NCI-H82 treated with DMSO at 0.1 percent for 48 hours (cell line): ENCODE measurements at regions not wholly inside any gene's neighbourhood (a gene's known extent, or its start where the extent isn't known, plus 50 kb on each side); places are given as distances from the start of the nearest gene placed in this dataset.

Experiments used
- DNase-seq: peaks from one replicate; lab custom pipeline; 2025; ENCODE audit not compliant: unreplicated experiment; lab: John Stamatoyannopoulos, UW

DNA sequence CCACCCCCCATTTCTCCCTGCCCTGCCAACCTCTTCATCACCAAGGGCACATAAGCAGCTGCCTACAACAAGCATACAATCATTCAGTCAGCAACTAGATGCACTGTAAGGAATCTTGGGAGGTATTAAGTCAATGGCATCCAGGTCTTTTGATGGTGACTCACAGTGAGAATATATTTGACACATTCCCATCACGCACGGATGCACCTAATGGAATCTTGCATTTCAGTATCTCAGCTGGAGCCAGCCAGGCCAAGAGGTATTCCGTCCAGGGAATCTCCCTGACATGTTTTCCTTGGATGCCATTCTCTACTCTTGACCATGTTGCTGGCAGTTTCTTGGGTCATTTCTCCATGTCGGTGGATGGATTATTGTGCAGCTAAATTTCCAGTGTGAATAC lies 73.9 kb upstream of the CAPRIN2 start:
- no peak for DNase-seq

DNA sequence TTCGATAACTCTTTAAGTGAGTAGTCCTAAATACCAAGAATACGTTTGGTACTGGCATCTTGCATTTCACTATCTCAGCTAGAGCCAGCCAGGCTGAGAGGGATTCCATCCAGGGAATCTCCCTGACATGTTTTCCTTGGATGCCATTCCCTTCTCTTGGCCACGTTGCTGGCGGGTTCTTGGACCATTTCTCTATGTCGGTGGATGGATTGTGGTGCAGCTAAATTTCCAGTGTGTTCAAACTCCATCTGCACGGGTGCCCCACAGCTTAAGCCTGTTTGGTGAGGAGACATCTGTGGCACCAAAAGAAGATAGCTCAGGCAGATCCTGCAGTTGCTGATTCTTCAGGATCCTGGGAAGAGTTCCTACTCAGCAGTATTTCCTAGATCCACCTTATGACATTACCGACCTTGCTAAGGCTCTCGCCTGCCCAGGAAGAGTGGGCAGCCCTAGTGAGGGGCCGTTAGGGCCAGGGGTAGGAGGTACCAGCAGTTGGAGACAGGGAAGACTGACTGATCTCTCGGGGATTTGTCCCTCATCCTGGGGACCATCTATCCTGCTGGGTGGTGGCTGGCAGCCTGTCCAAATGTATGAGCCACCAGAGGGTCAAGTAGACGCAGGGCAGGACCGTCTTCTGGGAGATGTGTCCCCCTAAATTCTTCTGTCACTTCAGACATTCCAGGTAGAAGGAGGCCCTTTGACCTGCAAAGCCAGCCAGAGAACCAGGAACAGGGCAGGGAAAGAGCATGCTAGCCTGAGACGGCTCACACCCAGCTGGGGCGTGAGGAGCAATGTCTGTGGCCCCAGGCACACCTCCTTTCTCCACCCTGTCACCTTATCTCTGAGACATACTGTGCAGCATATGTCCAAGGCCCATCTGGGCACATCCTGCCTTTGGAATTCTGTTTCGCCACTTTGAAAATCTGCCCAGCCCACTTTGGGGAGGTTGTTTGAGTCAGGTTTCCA lies 72.6 kb upstream of the CAPRIN2 start:
- no peak for DNase-seq

DNA sequence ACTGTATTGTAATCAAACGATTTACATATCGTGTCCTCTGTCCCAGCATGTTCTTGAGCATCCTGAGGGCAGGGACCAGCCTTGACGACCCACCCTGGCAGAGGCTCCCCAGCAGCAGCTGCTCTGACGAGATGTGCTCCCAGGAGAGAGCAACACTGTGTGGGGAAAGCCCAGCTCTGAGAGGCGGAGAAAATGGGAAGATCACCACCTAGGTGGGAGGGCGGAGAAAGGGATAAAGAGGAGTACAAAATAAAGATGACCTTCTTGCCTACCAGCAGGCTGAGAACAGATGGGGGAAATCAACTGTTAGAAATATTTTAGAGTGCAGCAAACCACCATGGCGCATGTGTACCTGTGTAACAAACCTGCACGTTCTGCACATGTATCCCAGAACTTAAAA lies 71.5 kb upstream of the CAPRIN2 start:
- no peak for DNase-seq

DNA sequence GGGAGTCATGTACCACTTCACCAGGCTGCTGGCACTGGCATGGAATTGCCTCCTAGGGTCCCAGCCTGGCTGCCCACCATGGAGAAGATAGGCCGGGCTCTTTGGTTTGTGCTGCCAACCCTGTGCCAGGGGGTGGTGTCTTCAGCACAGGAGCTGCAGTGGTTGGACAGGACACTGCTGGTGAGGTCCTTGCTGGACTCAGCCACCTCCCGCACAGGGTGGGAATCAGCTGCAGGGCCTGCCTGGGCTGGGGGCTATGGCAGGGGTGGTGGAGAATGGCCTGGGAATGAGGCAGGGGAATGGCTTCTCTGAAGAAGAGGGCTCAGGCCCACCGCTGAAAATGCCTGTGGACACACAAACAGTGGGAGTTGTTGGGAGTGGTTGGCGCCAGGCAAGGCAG lies 70.6 kb upstream of the CAPRIN2 start:
- no peak for DNase-seq

DNA sequence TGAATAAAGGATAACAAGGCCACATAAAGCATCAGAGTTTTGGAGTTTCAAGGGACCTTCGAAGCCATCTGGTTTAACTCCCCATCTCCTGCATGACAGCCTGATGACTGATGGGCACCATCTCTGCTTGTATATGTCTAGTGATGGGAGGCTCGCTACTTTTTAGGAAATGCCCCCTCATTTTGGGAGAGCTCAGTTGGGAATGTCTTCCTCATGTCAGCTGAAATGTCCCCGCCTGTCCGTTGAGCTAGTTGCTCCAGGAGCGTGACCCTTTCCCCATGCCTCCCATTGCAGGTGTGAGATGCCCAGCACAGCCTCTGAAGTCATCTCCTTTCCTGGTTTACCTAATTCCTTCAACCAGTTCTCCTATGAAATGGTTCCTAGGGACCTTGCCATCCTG lies 69.6 kb upstream of the CAPRIN2 start:
- no peak for DNase-seq

DNA sequence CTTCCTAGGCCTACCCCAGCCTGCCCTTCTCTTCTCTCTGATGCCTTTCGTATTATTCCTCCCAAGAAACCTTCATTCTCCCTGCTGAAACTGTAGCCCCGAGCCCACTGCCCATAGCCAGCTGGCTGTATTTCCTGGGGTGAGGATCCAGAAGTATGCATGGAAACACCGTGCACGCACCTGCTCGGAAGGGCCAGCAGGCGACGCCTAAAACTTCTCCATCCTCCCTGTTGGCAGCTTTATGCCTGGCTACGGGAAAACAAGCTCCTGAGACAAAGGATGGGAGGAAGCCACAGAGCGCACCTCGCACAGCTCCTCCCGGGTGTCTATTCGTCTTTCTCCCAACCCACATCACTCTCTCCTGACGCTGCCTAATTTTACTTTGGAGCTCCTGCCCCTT lies 69.0 kb upstream of the CAPRIN2 start:
- no peak for DNase-seq

DNA sequence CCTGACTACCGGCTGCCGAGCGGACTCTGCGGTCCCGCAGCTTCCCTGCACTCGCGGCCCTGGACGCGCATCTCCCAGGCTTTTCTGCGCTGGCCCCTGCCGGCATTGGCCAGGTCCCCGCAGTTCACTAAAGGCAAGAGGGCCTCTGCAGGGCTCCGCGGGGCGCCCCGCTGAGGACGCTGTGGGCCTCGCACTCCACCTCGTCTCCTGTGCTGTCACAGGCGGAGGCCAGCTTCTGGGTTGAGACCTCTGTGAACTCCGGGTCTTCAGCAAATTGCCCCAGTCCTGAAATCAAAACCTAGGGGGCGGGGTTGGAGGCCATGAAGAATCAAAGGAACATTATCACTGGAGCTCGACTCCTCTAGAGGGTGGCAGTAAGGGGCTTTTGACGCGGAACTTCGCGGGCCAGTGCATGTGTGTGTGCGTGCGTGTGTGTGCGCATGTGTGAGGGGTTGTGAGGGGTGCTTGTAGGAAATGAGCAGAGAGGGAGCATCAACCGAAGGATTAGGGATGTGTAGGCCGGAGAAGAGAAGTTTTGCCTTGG lies 68.5 kb upstream of the CAPRIN2 start:
- DNase-seq: no peak

DNA sequence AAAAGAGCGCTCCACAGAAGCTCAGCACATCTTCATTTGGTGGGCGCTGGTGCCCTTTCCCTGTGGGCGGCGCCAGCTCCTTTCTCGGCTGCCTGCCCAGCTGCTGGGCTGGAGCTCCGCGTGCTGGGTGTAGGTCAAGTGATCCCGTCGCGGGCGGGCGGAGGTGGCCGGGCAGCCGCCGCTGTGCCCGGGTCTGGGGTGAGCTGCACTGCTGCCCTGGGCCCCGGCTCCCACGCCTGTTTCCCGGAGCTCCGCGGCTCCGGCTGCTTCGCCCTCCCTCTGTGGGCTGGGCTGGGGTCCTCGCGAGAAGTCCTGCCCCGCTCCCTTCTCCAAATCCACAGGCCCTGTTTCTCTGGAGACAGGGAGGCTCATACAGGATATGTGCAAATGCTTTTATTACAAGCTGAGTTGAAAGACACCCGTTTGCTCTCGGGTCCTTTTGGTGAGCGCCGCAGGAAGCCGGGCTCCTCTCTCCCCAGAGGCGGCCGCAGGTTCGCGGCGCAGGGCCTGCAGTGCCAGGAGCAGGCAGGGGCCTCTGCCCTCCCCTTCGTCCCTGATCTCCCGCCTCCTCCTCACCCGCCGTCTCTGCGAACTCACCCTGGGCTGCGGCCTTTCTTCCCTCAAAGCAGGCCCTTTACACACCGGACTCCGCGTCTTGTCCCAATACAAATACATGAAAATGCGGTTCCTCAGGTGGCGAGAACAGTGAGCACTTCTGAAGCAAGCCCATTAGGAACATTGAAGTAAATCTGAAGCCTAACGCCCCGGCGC lies 67.8 kb upstream of the CAPRIN2 start:
- no peak for DNase-seq

DNA sequence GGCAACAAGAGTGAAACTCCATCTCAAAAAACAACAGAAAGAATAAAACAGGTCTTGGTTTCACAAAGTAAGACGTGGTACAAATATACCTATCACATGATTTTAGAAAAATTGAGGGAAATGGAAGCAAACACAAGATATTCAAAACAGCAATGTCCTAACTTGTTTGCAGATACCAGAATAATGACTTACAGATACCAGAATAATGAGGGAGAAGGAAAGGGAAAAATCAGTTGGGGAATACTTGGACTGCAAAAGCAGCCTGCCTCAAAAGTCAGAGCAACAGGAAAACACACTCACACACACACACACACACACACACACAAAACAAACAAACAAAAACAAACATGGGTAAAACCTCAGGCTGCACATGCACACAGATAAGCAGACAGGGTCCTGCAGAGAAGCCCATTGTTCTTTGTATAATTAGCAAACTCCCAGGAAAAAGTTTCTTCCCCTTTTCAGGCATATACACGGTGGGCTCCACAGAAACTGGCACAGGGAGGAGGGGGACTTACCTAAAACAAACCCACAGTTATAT lies 65.7 kb upstream of the CAPRIN2 start:
- DNase-seq: no peak

DNA sequence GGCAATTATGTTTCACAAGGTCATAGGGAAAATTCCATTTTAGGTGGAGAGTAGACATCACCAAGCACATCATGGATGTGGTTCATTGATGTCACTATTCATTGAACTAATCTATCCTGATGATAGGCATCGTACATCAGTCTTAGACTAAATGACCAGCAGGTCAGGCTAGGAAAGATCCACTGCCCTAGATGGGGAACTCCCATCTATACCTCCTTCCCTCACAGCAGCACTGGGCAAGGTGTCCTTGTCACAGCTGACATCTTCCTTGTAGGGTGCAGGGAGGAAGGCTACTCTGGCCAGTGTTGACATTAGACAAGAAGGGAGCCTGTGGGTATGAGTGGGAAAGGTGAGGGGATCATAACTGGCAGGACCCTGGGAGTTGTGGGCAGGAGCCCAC lies 63.8 kb upstream of the CAPRIN2 start:
- DNase-seq: no peak

DNA sequence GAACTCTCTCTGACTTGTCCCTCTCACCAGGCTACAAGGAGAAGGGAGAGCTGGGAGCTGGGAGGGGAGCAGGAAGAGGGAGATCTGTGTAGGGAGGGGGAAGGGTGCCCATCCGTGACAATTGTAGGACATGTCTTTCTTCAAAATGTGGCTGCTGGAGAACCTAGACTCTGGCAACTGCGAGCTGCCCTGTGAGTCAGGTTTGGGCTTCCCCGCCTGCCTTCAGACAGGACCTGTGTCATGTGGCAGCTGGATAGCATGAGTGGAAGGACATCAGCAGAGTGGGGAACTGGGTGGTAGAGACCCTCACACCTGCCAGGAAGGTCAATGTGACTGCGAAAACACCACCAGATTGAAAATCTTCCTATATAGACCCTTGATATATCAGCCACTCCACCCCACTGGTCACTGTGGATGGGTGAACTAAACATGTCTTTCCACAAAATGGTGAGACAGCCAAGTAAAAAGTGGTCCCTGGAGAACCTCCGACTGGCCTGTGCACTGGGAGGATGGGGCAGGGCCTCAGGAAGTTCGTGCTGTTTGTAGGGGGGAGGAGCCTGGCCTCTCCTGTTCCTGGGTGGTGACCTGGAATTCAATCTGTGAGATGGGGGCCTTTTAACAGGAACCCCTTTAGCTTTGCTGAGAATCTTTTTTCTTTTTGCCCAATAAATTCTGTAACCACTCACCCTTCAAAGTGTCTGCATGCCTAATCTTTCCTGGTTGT lies 62.2 kb upstream of the CAPRIN2 start:
- no peak for DNase-seq

DNA sequence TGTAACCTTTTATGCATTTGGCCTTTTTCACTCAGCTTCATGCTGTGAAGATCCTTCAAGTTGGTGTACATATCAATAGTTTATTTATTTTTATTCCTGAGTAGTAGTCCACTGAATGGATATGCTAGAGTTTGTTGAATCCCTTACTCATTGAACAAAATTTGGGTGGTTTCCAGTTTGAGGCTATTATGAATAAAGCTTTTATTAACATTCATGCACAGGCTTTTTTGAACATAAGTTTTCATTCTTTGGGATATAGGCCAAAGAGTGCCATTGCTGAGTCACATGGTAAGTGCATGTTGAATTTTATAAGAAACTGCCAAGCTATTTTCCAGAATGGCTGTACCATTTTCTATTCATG lies 59.5 kb upstream of the CAPRIN2 start:
- DNase-seq: no peak

DNA sequence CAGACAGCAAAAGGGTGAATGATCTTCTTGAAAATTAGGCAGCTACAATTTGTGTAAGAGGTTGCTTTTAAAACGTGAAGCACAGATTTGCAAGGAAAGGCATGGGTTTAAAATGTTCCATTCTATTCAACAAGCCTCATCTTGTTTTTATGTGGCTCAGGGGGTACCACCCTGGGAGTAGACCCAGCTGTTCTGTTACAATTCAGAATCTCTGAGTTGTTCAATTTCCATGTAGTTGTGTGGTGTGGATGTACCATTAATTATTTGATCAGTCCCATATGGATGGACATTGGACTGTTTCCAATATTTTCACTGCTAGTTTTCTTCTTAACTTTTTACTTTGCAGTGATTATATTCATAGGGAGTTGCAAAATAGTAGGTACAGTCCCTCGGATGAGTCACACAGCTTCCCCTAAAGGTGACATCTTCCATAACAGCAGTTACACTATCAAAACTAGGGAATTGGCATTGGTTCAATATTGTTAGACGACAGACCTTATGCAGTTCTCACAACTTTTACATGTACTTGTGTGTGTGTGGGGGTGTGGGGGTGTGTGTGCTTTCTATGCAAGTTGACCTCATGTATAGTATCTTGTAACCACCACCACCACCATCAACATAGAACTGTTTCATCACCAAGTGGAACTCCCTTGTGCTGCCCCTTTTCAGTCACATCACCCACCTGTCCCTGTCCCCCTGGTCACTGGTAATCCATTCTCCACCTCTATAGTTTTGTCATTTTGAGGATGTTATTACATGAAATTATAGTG lies 59.0 kb upstream of the CAPRIN2 start:
- no peak for DNase-seq

DNA sequence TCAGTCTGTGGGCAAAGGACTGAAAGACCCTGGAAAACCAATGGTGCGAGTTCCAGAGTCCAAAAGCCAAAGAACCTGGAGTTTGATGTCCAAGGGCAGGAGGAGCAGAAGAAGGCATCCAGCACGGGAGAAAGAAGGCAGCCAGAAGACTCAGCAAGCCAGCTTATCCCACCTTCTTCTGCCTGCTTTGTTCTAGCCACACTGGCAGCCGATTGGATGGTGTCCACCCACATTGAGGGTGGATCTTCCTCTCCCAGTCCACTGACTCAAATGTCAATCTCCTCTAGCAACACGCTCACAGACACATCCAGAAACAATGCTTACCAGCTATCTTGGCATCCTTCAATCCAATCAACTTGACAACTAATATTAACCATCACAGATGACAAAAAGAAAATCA lies 57.2 kb upstream of the CAPRIN2 start:
- no peak for DNase-seq

DNA sequence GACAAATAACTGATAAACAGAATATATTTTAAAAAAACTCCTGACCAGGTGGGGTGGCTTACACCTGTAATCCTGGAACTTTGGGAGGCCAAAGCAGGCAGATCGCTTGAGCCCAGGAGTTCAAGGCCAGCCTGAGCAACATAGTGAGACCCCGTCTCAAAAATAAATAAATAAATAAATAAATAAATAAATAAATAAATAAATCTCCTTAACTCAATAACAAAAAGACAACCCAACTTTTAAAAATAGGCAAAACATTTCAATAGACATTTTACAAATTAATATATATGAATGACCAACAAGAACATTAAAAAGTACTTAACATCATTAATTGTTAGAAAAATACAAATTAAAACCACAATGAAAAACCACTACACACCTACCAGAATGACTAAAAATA lies 56.2 kb upstream of the CAPRIN2 start:
- no peak for DNase-seq

DNA sequence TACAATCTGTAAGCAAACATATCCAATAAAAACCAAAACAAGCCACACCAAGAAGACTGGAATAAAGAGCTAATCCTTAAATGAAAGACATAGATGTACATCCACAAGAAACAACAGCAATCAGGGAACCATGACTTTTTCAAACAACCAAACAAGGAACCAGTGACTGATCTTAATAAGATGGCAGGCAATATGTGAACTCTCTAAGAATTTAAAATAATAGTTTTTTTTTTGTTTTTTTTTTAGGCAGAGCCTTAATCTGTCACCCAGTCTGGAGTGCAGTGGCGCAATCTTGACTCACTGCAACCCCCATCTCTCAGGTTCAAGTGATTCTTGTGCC lies 52.9 kb upstream of the CAPRIN2 start:
- no peak for DNase-seq

DNA sequence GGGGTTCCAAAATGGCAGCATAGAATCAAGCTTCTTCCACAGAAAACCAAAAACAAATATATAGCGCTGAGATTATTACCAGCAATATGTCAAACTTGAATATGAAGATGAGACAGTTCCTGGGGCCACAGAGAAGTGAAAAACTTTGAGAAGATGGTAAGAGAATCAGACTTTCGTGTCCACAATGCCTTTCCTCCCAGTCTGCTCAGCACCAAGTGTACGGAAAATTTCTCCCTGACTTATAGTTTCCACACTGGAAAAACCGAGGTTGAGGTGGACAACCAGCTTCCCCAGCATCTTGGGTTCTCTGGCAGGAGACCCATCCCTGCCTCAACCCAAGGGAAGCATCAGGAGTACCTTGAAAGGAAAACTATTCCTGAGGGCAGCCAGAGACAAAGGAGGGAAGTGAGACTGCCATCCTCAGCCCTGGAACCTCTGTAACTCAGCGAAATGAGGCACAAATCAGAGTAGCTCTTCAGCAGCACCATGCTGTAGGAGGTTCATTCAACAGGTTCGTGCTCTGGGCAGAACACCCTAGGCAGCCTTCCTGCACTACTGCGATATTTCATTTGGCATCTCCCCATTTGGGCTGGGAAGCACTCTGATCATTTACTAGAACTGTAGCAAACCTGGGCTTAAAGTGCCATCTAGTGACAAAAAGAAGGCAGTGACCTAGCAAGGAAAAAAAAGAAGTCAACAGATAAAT lies 52.4 kb upstream of the CAPRIN2 start:
- peak; percentile 51 for DNase-seq

DNA sequence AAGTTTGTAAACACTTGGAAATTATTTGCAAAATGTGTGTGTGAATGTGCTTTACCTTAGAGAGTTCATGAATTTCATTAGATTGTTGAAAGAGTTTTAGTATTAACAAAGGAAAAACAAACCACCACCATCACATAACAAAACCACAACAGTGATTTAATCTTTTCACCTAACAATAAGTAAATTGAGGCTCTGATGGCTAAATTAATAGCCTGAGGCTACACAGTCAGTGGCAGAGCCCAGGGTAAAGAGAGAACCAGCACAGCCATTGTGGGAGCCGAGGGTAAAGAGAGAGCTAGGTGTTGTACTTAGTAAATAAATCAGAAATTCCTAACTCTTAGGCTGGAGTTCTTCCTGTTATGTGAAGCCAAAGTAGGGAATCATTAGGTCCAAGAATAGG lies 51.2 kb upstream of the CAPRIN2 start:
- no peak for DNase-seq
